ENCODE measurements at regions not wholly inside any gene's neighbourhood (a gene's known extent, or its start where the extent isn't known, plus 50 kb on each side); places are given as distances from the start of the nearest gene placed in this dataset.

DNA sequence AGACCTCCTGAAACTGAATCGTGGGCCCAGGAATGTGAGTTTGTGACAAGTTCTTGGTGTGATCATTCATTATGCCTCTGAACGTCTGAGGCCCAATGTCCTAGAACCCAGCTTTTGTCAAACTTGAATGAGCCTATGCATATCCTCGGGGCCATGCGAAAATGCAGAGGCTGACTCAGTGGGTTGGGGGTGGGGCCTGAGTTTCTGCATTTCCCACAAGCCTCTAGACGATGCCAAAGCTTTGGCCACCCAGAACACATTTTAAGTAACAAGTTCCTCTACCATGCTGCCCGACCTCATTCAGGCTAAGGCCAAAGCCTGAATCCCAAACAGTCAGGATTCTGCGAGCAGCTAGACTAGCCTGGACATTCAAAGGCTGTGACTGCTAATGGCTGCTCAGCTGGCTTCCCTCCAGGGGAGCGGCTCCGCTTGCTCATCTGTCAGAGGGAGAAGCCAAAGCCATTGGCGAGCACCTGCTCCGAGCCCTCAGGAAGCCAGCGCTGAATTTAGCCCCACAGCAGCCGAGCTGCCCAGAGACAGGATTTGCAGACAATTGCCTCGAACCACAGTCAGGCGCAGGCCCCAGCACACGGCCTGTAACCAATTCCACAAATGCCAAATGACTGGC lies 177.5 kb downstream of the ZDHHC21 start (continued):
- TF ChIP-seq, protein P1, sequence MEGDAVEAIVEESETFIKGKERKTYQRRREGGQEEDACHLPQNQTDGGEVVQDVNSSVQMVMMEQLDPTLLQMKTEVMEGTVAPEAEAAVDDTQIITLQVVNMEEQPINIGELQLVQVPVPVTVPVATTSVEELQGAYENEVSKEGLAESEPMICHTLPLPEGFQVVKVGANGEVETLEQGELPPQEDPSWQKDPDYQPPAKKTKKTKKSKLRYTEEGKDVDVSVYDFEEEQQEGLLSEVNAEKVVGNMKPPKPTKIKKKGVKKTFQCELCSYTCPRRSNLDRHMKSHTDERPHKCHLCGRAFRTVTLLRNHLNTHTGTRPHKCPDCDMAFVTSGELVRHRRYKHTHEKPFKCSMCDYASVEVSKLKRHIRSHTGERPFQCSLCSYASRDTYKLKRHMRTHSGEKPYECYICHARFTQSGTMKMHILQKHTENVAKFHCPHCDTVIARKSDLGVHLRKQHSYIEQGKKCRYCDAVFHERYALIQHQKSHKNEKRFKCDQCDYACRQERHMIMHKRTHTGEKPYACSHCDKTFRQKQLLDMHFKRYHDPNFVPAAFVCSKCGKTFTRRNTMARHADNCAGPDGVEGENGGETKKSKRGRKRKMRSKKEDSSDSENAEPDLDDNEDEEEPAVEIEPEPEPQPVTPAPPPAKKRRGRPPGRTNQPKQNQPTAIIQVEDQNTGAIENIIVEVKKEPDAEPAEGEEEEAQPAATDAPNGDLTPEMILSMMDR (IDR thresholded peaks at IDR 0.05 in 2 of 3, conservative IDR thresholded peaks at IDR 0.05 in 1 of 3; ENCODE audit: insufficient read depth in 2 of 3, low read depth in 1 of 3, low read length in 3 of 3) = no peak
- TF ChIP-seq MEF2D (tag; conservative IDR thresholded peaks at IDR 0.05; ENCODE audit: low read depth) = no peak
- no peak for TF ChIP-seq SMARCA5 (IDR thresholded peaks at IDR 0.05)
- TF ChIP-seq KDM5B (IDR thresholded peaks at IDR 0.05; ENCODE audit: insufficient replicate concordance, low read depth, low read length) = no peak
- TF ChIP-seq BACH1 (tag; IDR thresholded peaks at IDR 0.05) = no peak
- no peak for TF ChIP-seq KLF10 (CRISPR knock-in tag; IDR thresholded peaks at IDR 0.05)
- TF ChIP-seq ZNF707 (CRISPR knock-in tag; conservative IDR thresholded peaks at IDR 0.05) = no peak
- no peak for TF ChIP-seq IRF2 (CRISPR knock-in tag; IDR thresholded peaks at IDR 0.05)
- TF ChIP-seq, protein P2, sequence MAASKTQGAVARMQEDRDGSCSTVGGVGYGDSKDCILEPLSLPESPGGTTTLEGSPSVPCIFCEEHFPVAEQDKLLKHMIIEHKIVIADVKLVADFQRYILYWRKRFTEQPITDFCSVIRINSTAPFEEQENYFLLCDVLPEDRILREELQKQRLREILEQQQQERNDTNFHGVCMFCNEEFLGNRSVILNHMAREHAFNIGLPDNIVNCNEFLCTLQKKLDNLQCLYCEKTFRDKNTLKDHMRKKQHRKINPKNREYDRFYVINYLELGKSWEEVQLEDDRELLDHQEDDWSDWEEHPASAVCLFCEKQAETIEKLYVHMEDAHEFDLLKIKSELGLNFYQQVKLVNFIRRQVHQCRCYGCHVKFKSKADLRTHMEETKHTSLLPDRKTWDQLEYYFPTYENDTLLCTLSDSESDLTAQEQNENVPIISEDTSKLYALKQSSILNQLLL (CRISPR knock-in tag; IDR thresholded peaks at IDR 0.05; ENCODE audit: borderline replicate concordance) = no peak
- no peak for TF ChIP-seq FOS (IDR thresholded peaks at IDR 0.05; ENCODE audit: extremely low read depth, insufficient read length)
- TF ChIP-seq, protein P3, sequence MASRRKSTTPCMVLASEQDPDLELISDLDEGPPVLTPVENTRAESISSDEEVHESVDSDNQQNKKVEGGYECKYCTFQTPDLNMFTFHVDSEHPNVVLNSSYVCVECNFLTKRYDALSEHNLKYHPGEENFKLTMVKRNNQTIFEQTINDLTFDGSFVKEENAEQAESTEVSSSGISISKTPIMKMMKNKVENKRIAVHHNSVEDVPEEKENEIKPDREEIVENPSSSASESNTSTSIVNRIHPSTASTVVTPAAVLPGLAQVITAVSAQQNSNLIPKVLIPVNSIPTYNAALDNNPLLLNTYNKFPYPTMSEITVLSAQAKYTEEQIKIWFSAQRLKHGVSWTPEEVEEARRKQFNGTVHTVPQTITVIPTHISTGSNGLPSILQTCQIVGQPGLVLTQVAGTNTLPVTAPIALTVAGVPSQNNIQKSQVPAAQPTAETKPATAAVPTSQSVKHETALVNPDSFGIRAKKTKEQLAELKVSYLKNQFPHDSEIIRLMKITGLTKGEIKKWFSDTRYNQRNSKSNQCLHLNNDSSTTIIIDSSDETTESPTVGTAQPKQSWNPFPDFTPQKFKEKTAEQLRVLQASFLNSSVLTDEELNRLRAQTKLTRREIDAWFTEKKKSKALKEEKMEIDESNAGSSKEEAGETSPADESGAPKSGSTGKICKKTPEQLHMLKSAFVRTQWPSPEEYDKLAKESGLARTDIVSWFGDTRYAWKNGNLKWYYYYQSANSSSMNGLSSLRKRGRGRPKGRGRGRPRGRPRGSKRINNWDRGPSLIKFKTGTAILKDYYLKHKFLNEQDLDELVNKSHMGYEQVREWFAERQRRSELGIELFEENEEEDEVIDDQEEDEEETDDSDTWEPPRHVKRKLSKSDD (conservative IDR thresholded peaks at IDR 0.05; ENCODE audit: low read length) = no peak
- TF ChIP-seq, protein P4, sequence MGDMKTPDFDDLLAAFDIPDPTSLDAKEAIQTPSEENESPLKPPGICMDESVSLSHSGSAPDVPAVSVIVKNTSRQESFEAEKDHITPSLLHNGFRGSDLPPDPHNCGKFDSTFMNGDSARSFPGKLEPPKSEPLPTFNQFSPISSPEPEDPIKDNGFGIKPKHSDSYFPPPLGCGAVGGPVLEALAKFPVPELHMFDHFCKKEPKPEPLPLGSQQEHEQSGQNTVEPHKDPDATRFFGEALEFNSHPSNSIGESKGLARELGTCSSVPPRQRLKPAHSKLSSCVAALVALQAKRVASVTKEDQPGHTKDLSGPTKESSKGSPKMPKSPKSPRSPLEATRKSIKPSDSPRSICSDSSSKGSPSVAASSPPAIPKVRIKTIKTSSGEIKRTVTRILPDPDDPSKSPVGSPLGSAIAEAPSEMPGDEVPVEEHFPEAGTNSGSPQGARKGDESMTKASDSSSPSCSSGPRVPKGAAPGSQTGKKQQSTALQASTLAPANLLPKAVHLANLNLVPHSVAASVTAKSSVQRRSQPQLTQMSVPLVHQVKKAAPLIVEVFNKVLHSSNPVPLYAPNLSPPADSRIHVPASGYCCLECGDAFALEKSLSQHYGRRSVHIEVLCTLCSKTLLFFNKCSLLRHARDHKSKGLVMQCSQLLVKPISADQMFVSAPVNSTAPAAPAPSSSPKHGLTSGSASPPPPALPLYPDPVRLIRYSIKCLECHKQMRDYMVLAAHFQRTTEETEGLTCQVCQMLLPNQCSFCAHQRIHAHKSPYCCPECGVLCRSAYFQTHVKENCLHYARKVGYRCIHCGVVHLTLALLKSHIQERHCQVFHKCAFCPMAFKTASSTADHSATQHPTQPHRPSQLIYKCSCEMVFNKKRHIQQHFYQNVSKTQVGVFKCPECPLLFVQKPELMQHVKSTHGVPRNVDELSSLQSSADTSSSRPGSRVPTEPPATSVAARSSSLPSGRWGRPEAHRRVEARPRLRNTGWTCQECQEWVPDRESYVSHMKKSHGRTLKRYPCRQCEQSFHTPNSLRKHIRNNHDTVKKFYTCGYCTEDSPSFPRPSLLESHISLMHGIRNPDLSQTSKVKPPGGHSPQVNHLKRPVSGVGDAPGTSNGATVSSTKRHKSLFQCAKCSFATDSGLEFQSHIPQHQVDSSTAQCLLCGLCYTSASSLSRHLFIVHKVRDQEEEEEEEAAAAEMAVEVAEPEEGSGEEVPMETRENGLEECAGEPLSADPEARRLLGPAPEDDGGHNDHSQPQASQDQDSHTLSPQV (IDR thresholded peaks at IDR 0.05) = peak; percentile 87
- no peak for TF ChIP-seq FUS (optimal IDR thresholded peaks at IDR 0.05; ENCODE audit: low read depth, low read length)
- TF ChIP-seq CBX8 (IDR thresholded peaks at IDR 0.05; ENCODE audit: borderline replicate concordance, extremely low read depth, low read depth, low read length, poor library complexity, severe bottlenecking) = no peak
- TF ChIP-seq, protein P5, sequence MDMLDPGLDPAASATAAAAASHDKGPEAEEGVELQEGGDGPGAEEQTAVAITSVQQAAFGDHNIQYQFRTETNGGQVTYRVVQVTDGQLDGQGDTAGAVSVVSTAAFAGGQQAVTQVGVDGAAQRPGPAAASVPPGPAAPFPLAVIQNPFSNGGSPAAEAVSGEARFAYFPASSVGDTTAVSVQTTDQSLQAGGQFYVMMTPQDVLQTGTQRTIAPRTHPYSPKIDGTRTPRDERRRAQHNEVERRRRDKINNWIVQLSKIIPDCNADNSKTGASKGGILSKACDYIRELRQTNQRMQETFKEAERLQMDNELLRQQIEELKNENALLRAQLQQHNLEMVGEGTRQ (CRISPR knock-in tag; IDR thresholded peaks at IDR 0.05) = no peak

Measured in K562 (cell line).